ENCODE measurements at regions not wholly inside any gene's neighbourhood (a gene's known extent, or its start where the extent isn't known, plus 50 kb on each side); places are given as distances from the start of the nearest gene placed in this dataset.

- Histone ChIP-seq H2AFZ (no peak overlapping the region), H3K27ac (no peak overlapping the region), H3K27me3 (ENCODE audit: control insufficient read depth, insufficient read depth, low read length) (no peaks in the 10 kb centered on the region), H3K9me3 (ENCODE audit: control insufficient read depth, low read length) (no peaks in the 10 kb centered on the region), H3K4me2 (ENCODE audit: low read length) (no peak overlapping the region), H3K36me3 (ENCODE audit: control insufficient read depth, insufficient read depth, low read length) (no peaks in the 10 kb centered on the region), H3K79me2 (no peaks in the 10 kb centered on the region), H3K4me3 (ENCODE audit: low read depth, low read length) (no peak overlapping the region), H3K4me1 (no peaks in the 10 kb centered on the region), H3K9ac (no peak overlapping the region)
- no peak for TF ChIP-seq CTCF (IDR thresholded peaks at IDR 0.05)
Observed at GRCh38 chr3:26260139-26260538, 362.4 kb upstream of the LRRC3B start.

- no peak overlapping the region for H3K27ac ChIP-seq
- TF ChIP-seq CTCF (IDR thresholded peaks at IDR 0.05) = no peak
- H3K9me3 ChIP-seq (ENCODE audit: control insufficient read depth, low read length) = no peaks in the 10 kb centered on the region
- no peaks in the 10 kb centered on the region for H3K36me3 ChIP-seq (ENCODE audit: control insufficient read depth, insufficient read depth, low read length)
- H3K79me2 ChIP-seq = no peaks in the 10 kb centered on the region
- H3K9ac ChIP-seq = no peak overlapping the region
- H3K27me3 ChIP-seq (ENCODE audit: control insufficient read depth, insufficient read depth, low read length) = no peaks in the 10 kb centered on the region
- no peak overlapping the region for H3K4me2 ChIP-seq (ENCODE audit: low read length)
- no peak overlapping the region for H2AFZ ChIP-seq
- no peak overlapping the region for H3K4me3 ChIP-seq (ENCODE audit: low read depth, low read length)
- no peaks in the 10 kb centered on the region for H3K4me1 ChIP-seq
Observed at GRCh38 chr3:26264708-26265107, 357.9 kb upstream of the LRRC3B start.

GRCh38 chr3:26271848-26272247, 350.7 kb upstream of the LRRC3B start:
- H2AFZ ChIP-seq = no peak overlapping the region
- H3K9ac ChIP-seq = no peak overlapping the region
- no peaks in the 10 kb centered on the region for H3K36me3 ChIP-seq (ENCODE audit: control insufficient read depth, insufficient read depth, low read length)
- no peaks in the 10 kb centered on the region for H3K4me1 ChIP-seq
- H3K79me2 ChIP-seq = no peaks in the 10 kb centered on the region
- no peaks in the 10 kb centered on the region for H3K27me3 ChIP-seq (ENCODE audit: control insufficient read depth, insufficient read depth, low read length)
- no peak overlapping the region for H3K4me2 ChIP-seq (ENCODE audit: low read length)
- no peak overlapping the region for H3K4me3 ChIP-seq (ENCODE audit: low read depth, low read length)
- no peak for TF ChIP-seq CTCF (IDR thresholded peaks at IDR 0.05)
- H3K27ac ChIP-seq = no peak overlapping the region
- H3K9me3 ChIP-seq (ENCODE audit: control insufficient read depth, low read length) = no peaks in the 10 kb centered on the region

GRCh38 chr3:26273196-26273595, 349.4 kb upstream of the LRRC3B start:
- Histone ChIP-seq H3K4me2 (ENCODE audit: low read length) (no peak overlapping the region), H3K4me3 (ENCODE audit: low read depth, low read length) (no peak overlapping the region), H3K9me3 (ENCODE audit: control insufficient read depth, low read length) (no peaks in the 10 kb centered on the region), H2AFZ (no peak overlapping the region), H3K4me1 (no peaks in the 10 kb centered on the region), H3K79me2 (no peaks in the 10 kb centered on the region), H3K27ac (no peak overlapping the region), H3K27me3 (ENCODE audit: control insufficient read depth, insufficient read depth, low read length) (no peaks in the 10 kb centered on the region), H3K36me3 (ENCODE audit: control insufficient read depth, insufficient read depth, low read length) (no peaks in the 10 kb centered on the region), H3K9ac (no peak overlapping the region)
- TF ChIP-seq CTCF (IDR thresholded peaks at IDR 0.05) = no peak

- Histone ChIP-seq H3K4me2 (ENCODE audit: low read length) (no peak overlapping the region), H3K36me3 (ENCODE audit: control insufficient read depth, insufficient read depth, low read length) (no peaks in the 10 kb centered on the region), H3K79me2 (no peaks in the 10 kb centered on the region), H3K9me3 (ENCODE audit: control insufficient read depth, low read length) (no peaks in the 10 kb centered on the region), H3K4me1 (no peaks in the 10 kb centered on the region), H3K27ac (no peak overlapping the region), H3K9ac (no peak overlapping the region), H2AFZ (no peak overlapping the region), H3K27me3 (ENCODE audit: control insufficient read depth, insufficient read depth, low read length) (no peaks in the 10 kb centered on the region), H3K4me3 (ENCODE audit: low read depth, low read length) (no peak overlapping the region)
- no peak for TF ChIP-seq CTCF (IDR thresholded peaks at IDR 0.05)
Observed at GRCh38 chr3:26279091-26279490, 343.5 kb upstream of the LRRC3B start.

Measured in parathyroid adenoma (tissue), 2 donors.